DMS114 treated with DMSO at 0.1 percent for 48 hours (cell line): ENCODE measurements at regions not wholly inside any gene's neighbourhood (a gene's known extent, or its start where the extent isn't known, plus 50 kb on each side); places are given as distances from the start of the nearest gene placed in this dataset.
A peak's percentile ranks its signal among the peaks of the same experiment; 100 is the strongest.
"Not testable (repeated sequence)": the region's sequence is repeated elsewhere in the genome, so short reads cannot be mapped to it uniquely, and the experiment has no call there.

Experiments used
- DNase-seq: peaks from one replicate; lab custom pipeline; 2025; ENCODE audit not compliant: unreplicated experiment; lab: John Stamatoyannopoulos, UW

DNA sequence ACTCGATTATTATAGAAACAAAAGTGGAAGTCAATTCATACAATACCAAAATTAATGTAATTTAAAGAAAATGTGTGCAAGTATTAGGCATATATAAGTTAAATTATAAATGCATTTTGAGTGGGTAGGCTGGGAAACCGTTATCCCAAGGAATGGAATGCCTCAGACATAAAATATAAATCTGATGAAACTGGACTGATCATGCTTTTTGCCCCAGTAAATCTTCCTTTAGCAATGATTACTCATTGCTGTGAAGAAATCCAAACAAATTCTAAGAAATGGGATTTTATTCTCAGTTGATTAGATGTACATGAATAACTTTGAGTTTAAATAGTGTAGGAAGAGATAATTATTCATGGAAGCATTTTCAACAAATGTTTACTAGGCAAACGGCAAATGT is 185.5 kb upstream of the KCNMB2 start:
- no peak for DNase-seq

DNA sequence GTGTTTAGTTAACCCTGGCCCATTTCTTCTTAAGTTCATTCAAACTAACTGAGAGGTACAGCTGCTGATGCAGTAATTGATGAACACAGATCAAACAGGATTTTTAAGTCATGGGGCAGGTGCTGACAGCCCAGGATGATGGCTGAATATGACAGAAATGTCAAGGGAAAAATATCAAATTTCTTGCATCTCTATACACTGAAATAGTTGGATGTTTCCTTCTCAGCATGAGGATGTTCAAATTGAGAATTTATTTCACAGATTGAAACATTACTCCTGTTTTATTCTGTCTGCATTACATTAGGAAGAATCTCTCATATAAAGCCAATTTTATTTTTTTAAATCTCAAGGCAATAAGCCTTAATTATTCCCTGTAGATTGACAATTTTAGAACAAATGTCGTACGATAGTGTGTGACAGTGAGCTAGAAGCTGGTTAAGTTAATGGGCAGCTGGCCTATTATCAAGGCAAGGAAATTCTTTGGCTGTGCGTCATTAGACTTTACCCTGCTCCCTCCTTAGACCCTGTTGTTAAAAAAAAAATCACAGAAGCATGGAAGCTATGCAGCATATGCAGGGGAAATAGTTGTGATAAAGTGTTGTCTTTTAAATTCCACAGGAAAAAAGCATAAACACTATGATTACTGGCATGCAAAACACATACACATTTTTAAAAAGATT is 183.8 kb upstream of the KCNMB2 start:
- peak; percentile 99 for DNase-seq

DNA sequence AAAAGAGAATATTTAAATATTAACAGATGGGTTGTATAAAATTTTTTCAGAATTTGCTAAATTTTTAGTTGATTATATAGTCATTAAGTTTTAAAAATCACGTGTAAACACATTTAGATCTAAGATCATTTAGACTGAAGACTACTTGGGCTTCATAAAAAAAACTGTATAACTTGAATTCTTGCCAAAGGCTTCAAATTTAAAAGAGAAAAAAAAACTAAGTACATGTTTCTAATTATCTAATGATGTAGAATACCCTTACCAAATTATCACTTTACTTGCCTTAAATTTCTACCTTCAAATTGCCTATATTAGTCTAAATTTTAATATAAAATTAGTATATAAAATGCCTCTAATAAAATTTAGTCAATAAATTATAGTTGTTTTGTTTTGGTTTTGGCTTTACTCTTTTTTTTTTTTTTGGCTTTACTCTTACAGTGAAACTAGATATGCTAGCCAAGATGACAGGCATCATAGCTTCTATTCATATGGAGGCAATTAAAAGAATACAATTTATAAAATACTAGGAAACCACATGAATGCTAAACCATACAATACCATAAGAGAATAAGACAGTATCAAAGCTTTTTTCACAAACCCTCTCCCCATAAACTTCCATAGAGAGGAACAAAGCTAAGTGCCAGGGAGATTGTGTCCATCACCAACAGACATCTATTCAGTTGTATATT is 183.1 kb upstream of the KCNMB2 start:
- peak; percentile 97 for DNase-seq

DNA sequence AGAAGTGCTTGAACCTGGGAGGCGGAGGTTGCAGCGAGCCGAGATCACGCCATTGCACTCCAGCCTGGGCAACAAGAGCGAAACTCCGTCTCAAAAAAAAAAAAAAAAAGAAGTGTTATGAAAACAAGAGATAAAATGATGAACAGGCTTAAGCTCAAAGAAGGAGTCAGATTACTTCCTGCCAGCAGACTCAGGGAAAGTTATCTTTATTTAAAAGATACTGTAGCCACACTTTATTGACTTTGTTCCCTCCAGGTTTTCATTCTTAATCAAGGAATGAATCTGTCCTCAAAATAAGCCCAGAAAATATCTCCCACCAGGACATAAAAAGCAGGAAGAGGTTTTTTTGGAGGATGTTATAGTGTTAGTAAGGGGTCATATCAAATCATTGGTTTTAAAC is 176.5 kb upstream of the KCNMB2 start:
- no peak for DNase-seq

DNA sequence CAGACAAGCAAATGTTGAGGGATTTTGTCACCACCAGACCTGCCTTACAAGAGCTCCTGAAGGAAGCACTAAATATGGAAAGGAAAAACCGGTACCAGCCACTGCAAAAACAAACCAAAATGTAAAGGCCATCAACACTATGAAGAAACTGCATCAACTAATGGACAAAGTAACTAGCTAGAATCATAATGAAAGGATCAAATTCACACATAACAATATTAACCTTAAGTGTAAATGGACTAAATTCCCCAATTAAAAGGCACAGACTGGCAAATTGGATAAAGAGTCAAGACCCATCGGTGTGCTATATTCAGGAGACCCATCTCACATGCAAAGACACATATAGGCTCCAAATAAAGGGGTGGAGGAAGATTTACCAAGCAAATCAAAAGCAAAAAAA is 173.2 kb upstream of the KCNMB2 start:
- DNase-seq, result not testable (repeated sequence)

DNA sequence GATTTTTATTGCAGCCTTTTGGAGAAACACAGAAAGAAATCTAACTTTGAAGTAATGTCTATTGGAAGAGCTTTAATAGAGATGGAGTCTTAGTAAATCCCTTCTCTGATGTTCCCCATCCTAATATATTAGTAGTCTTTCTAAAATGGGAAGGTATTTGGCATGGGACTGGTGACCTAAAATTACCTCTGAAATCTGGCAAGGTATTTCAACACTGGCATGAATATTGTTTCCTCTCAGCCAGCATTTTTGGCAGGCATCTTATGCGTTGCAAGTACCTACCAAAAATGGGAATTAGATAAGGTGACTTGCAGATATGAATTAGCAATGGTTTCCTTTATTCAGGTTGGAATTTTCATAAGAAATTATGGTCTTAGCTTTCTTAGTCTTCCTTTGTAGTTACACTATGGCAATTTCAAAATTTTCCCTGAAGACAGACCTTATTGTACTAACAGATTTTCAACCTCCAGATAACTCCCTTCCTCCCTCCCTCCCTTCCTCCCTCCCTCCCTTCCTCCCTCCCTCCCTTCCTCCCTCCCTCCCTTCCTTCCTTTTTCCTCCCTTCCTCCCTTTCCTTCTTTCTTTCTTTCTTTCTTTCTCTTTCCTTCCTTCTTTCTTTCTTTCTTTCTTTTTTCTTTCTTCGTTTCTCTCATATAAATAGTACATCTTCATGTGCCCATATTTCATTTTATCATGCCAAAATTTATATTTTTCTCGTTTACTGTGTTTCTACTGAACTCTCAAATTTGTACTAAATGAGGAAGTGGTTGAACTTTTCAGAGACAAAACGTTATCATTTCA is 168.2 kb upstream of the KCNMB2 start:
- DNase-seq, result no peak

DNA sequence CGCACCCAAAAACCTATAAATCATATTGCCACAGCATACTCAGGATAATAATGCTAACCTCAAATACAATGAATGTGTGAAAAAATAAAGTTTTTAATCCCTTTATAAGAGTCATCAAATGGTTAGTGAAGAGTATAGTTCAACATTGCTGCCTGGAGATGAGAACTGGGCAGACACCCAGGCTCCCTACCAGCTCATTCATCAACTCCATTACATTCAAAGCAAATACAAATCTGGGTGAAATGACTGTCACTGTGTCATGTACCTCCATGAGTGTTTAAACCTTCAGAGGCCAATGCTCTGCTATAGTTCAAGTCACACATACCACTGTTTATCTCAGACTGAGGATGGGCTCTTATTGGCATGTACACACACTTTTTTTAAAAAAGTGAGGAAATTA is 167.2 kb upstream of the KCNMB2 start:
- no peak for DNase-seq

DNA sequence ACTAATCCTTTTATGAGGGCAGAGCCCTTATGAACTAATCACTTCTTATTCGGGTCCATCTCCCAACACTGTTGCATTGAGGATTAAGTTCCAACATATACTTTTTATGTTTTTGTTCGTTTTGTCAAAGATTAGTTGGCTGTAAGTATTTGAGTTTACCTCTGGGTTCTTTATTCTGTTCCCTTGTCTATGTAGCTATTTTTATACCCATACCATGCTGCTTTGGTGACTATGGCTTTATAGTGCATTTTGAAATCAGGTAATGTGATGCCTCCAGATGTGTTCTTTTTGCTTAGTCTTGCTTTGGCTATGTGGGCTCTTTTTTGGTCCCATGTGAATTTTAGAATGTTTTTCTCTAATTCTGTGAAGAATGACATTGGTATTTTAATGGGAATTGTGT is 166.4 kb upstream of the KCNMB2 start:
- DNase-seq, result no peak

DNA sequence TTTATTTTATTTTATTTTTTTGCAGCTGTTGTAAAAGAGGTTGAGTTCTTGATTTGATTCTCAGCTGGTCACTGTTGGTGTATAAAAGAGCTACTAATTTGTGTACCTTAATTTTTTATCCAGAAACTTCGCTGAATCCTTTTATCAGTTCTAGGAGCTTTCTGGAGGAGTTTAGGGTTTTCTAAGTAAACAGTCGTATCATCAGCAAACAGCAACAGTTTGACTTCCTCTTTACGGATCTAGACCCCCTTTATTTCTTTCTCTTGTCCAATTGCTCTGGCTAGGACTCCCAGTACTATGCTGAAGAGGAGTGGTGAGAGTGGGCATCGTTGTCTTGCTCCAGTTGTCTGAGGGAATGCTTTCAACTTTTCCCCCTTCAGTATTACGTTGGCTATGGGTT is 165.8 kb upstream of the KCNMB2 start:
- no peak for DNase-seq

DNA sequence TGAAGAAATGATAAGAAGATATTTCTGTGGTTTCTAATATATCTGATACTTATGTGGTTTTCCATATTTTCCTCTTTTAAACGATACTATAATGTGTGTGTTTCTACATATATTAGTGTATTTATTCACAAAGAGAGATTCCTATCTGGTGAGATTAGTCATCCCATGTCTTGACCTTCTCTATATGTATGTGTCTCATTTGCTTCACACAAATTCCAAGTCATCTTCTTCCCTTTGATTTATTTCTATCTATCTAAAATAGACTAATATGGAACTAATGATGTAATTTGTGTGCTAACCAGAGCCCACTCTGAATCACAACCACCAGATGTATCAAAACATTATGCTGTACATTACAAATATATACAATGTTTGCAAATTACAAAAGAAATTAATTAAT is 154.7 kb upstream of the KCNMB2 start:
- DNase-seq, result no peak

DNA sequence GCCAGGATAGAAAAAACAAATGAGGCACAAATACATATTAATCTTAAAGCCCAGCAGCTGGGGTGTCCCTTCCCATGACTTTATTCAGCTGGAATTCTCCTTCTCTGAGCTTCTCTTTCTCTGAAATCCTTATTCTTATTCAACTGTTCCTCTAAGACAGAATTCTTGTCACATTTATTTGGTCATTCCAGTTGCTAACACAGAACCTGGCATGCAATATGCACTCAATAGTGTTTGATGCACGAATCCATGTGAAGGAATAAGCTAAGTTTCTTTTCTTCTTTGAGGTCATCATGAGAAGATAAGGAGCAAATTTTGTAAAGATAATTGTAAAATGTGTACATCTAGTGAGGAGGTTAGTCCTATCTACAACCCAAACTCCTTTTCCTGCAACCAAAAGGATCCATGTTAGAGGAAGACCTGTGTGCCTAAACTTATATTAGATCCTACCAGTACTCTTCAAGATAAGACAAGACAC is 154.2 kb upstream of the KCNMB2 start:
- DNase-seq, result no peak

DNA sequence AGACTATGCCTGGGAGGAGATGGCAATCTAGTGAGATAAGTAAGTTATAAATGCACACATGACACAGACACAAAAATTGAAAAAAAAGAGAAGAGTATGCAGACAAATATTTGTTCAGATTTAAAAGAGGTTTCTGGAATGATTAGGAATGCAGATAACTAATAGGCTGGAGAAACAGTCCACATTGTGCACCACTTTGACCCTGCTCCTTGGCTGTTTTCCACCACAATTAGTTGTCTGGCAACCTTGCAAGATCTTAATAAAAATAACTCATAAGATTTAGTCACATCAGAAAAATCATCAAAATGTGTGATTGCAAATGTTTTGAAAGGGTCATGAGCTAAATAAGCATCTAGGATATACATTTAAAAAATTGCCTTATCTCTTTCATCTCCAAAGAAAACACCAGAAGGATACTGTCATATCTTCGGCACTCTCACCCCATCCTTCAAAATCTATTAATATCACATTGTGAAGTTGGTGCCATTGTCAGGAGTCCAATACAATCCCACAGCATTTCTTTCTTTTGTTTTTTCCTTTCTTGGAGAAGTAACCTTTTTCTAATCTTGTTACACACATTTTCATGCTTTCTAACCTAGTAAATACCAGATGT is 153.7 kb upstream of the KCNMB2 start:
- DNase-seq, result peak; percentile 97

DNA sequence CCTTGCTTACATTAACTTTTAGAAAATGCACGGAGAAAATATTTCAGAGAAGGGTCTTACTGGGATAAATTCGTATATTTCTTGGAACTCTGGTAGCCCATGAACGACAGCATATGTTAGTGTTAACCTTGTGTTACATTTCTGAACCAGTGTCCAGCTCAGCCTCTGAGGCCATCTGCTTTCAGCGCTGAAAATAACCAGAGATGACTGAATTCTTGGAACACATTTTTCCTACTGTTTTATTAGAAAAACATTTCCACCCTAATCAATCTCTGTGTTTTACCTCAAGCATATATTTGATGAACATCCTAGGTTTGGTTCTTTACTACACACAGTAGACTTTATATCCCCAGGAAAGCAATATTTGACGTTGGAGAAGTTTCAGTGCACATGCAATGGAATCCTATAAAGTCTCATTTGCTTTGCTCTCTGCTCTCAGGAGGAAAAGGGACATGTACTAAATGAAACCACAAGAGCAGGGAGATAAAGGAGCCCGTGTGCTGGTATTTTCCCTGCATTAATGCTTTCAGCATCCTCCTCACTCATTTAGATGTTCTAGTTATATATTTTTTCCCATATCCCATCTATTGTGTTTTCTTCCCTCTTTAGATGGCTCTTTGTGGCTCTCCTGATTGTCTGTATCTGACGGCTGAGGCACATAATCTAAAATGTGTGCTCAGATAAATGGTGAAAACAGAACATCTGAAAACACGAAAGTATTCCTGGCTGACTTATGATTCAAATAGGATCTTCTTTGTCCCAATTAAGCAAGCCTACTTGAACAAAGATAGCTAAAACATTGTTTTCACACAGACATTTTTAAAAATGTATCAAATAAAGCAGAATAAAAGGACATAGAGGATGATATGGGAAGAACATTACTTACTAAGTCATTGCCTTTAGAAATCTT is 151.7 kb upstream of the KCNMB2 start:
- peak; percentile 87 for DNase-seq

DNA sequence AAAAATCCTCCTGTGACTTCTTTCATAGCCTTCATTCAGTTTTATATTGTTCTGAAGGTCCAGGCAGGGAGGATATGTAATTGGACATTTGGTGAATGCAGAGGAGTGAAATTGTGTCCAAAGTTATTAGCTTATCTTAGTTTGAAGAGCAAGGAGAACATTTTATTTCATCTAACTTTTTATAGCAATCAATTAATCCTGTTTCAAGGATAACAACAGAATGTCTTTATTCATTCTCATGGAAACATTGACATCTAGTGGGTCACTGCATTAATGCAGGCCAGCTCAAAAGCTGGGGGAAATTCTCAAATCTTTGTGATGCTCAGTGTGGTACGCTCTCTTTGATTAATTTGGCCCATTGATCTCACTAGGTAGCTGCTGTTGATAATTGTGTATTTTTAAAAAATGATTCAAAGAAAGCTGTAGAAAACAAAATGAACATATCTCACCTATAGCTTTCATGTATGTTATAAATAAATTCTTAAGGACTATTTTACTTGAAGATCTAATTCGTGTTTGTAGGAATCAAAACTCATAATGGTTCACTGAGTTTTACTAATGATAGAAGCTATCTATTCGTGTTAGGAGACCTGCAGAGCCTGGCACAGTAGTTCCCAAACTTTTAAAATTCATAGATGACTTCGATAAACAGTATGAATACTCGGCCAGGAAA is 150.8 kb upstream of the KCNMB2 start:
- peak; percentile 91 for DNase-seq

DNA sequence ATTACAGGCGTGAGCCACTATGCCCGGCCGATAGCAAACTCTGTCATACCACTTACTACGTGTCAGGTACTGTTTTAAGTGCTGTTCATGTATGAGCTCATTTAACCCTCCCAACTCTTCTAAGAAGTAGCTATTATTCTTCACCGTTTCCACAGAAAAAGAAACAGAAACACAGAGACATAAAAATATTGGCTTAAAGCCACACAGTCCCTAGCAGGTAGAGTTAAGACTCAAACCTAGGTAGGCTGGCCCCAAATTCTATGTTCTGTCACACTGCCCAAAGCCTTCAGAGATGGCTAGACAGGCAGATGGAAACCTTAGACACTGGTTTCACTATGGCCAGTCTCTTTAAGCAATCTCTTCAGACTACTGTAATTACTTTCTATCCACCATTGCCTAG is 149.8 kb upstream of the KCNMB2 start:
- DNase-seq, result no peak

DNA sequence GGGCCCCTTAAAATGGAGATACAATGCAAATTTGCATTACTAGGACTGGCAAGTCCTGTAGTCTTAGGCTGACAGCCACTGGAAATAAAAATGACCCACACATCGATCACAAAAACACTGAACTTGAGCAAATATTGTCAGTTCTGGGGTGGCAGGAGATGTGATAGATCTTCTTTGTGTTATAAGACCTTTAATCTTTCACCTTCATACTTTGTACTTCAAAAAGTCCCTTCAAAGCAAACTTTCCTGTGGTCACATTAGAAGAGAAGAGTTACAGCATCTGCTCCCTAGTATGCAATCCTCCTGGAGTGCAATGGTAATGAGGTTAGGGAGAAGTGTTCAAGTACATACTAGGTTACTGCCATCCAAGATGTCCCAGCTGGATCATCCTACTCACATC is 149.4 kb upstream of the KCNMB2 start:
- no peak for DNase-seq

DNA sequence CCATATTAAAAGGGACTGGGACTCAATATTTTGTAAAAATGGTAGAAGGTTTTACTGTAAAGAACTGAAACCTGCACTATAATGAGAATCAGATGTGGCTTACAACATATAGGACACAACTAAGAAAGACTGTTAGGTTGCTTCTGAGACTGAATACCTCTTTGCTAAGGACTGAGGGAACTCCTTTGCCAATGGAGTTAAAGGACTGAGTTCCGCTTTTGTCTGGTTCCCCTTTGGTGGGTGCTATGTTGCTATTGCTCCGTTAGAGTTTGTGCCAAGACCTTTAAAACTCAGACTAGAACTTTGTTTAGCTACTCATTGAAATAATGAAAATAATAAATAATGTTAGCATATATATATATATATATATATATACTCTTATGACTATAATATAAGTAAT is 147.8 kb upstream of the KCNMB2 start:
- DNase-seq, result no peak

DNA sequence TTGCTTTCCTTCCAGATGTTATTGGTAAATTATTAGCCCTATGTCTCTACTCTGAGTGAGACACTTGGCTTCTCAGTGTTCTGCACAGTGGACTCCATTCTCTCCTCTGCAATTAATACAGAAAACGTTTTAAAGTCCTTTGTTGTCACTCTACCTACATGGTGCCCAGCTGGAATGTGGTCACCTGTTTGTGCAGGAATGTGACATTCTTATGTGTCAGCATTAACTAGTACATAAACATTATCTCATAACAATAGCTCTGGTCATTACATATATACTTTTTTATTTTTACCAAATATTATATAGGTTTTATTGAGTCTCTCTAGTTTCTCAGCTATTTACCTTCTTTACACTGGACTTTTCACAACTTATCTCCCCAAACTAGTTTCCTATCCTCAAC is 147.0 kb upstream of the KCNMB2 start:
- DNase-seq, result no peak

DNA sequence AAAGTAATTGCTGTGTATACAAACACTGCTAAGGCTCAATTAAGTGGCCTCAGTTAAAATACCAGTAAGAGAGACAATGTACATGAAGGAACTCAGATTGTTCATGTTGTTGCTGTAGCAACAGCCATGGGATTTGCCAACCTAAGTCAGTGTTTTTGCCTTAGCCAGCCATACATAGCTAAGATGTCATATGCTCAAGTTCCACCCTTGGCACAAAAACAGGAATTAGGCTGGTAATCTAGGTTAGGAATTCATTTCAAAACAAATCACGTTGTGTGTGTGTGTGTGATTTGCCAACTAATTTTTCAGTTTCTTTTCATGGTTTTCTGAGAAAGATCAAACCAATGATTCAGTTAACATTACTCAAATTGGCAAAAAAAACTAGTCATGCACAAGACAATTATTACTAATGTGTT is 143.7 kb upstream of the KCNMB2 start:
- no peak for DNase-seq

DNA sequence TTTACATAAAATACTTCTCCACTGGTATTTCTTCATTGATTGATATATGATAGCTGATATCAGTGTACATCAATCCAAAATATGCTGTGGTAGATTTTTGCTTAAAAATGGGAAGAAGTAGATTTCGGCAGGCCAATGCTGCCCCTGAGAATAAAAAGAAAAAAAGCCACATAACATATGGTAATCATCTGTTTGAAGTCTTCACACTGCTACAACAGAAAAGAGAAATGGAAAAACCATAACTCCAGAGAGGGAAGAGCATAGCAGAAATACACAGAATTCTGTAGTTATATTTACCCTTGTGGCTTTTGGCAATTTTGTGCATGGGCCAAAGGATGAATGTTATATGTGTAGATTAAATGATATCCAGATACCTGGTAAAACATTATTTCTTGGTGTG is 143.1 kb upstream of the KCNMB2 start:
- no peak for DNase-seq
